HG02943 (cell line): ENCODE measurements at regions not wholly inside any gene's neighbourhood (a gene's known extent, or its start where the extent isn't known, plus 50 kb on each side); places are given as distances from the start of the nearest gene placed in this dataset.
"Not testable (repeated sequence)": the region's sequence is repeated elsewhere in the genome, so short reads cannot be mapped to it uniquely, and the experiment has no call there.

Experiments
- ATAC-seq: cut with Tn5 transposase; IDR thresholded peaks from one replicate; pipeline ENCODE4 v1.9.1; 2021; ENCODE audit warnings: mild to moderate bottlenecking, low read depth, moderate library complexity; ENCODE audit not compliant: unreplicated experiment

DNA sequence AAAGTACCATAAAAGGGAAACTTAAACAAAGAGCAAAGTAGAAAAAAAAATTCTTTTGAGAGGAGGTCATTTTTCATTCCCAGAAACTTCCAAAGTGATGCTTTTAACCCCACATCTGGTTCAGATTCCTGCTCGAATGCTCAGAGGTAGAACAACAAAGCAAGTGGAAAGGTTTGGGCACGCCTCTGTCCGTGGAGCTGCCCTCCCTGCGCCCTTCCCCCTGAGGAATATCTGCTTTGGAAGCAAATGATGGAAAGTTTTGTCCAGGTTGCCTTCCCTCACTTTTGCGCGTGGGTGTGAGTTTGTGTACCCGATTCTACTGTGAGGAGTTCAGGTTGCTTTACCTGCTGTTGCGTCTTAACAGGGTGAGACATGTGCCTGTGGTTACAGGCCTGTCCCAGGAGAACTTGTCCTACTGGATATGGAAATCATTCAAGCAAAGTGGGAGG, 110.2 kb downstream of the KLF5 start:
- no peak for ATAC-seq

DNA sequence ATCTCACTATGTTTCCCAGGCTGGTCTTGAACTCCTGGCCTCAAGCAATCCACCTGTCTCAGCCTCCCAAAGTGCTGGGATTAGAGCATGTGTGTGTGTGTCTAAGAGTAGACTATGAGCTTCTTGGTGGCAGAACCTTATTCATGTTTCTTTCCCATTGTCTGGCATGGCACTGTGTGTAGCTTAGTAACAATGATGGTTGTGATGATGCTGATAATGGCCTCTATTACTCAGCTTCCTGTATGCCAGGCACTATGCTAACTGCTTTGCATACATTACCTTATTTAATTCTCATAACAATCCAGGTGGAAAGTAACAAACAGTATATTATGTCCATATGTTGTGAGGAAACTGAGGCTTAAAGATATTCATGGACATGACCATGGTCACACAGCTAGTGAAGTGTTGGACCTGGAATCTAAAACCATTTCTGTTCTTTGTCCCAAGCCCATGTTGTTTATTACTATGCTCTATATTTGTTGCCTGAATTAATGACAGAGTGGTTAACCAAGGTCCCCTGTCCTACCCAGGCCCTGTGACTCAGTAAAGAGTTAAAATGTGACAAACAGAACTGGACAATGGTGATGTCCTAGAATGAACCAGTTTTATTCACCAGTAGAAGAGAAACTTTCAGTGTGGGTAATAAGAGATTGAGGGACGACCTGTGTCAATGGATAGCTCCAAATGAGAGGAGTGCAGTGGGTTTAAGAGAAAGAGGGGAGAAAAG, 109.6 kb downstream of the KLF5 start:
- no peak for ATAC-seq

DNA sequence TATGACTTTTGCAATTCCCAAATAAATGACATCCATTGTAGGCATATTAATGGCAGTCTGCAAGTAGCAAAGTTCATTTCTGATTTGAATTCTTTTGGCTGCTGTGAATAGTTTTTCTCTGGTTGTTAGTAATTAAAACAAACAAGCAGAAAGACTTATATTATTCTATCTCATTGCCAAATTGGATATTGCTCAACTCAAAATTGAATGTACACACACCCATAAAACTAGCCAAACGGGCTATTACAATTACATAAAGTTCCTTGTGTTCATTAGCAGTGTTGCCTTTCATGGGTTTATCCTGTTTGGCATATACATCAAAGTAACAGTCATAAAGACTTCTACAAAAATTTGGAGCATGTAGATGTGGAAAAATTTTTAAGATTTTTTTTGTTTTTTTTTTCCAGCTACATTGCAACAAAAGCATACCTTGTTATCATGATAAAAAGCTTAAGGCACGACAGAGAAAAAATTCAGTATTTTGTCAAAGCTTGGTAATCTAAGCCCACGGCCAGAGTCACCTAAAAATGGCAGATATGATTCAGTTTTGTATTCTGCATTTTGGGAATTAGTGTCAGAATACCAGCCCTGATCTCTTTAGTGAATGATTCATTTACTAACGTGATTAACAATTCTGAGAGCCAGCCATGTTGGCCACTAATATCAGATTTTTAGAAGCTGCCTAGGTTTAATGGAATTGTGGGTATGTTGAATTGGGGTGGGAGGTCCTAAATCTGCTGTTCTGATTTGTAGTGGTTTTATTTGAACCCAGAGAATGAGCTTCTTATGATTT, 108.4 kb downstream of the KLF5 start:
- no peak for ATAC-seq

DNA sequence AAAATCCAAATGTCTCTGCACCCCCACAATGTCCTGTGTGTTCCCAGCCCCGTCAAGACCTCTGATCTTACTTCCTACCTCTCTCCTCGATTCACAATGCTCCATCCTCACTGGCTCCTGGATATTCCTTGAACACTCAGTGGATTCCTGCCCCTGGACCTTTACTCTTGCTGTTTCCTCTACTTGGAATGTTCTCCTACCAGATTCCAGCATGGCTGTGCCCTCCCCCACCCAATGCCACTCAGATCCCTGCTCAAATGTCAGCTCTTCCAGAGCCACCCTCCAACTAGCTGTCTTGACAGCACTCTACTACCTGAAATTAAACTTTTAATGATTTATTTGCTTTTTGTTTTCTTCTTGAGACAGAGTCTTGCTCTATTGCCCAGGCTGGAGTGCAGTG, 107.4 kb downstream of the KLF5 start:
- ATAC-seq: no peak

DNA sequence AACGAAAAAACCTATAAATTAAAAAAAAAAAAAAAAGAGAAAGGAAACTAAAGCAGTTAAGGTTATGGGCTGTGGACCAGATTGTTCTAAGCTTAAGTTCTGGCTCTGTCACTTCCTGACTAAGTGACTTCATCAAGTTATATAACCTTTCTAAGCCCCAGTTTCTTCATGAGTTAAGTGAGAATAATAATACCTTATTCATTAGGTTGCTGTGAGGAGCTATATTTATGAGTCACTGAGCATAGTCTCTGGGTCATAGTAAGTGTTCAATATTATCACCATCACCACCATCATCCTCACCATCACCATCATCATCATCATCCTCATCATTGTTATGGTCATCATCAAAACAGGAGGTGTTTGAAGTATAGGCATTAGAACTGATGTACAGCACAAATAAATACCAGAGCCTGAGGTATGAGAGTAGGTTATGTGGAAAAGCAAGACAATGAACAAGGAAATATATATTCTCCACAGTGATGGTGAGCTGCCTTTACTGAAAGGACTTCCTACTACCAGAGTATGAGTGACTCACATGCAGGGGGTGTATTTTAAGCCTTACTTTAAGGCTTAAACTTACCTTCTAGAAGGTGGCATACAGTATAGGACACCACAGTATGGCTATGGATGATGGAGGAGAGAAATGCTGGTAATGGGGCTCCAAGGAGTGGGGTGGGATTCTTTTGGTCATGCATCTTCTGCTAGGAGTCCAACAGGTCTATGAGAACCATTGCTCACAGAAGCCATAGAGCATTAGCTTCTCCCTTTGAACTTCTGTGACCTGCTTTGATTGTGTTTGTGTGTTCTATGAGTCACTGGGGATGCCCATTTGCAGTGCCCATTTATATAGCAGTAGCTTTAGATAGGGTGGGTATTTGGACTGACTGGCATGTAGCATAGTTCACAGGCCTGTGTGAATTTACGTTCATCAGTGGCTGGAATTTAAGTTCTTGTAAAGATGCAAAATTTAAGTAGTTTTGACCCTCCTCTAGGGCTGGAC, 104.4 kb downstream of the KLF5 start:
- no peak for ATAC-seq

DNA sequence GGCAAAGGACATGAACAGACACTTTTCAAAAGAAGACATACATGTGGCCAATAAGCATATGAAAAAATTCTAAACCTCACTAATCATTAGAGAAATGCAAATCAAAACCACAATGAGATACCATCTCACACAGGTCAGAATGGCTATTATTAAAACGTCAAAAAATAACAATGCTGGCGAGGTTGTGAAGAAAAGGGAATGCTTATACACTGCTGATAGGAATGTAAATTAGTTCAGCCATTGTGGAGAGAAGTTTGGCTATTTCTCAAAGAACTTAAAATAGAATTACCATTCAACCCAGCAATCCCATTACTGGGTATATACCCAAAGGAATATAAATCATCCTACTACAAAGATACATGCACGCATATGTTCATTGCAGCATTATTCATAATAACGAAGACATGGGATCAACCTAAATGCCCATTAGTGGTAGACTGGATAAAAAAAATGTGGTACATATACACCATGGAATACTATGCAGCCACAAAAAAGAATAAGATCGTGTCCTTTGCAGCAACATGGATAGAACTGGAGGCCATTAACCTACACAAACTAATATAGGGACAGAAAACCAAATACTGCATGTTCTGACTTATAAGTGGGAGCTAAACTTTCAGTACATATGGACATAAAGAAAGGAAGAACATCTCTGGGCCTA, 101.7 kb downstream of the KLF5 start:
- not testable (repeated sequence) for ATAC-seq

DNA sequence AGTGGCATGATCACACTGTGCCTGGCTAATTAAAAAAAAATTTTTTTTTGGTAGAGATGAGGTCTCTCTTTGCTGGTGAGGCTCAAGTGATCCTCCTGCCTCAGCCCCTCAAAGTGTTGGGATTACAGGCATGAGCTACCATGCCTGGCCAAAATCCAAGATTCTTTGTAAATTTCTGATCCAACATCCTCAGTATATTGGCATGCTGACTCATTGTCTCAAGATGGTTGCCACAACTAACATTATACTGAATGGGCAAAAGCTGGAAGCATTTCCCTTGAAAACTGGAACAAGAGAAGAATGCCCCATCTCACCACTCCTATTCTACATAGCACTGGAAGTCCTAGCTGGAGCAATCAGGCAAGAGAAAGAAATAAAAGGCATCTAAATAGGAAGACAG, 100.0 kb downstream of the KLF5 start:
- ATAC-seq: no peak

DNA sequence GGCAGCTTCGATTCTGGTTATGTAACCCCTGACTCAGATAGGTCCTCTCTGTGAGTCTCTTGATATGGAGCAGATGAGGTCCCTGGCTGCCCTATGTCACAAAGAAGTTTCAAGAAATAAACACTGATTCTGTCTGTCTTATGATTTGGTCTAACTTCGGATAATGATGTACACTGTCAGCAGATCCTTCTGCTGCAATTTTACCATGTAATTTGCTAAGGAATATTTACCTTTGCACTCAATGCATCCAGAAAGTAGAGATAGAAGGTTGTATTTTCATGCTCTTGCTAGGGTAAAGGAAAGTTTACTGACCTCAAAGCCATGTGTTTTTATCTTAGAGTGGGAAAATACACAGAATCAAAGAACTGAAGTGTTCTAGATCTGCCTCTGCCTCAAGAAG, 98.2 kb downstream of the KLF5 start:
- no peak for ATAC-seq

DNA sequence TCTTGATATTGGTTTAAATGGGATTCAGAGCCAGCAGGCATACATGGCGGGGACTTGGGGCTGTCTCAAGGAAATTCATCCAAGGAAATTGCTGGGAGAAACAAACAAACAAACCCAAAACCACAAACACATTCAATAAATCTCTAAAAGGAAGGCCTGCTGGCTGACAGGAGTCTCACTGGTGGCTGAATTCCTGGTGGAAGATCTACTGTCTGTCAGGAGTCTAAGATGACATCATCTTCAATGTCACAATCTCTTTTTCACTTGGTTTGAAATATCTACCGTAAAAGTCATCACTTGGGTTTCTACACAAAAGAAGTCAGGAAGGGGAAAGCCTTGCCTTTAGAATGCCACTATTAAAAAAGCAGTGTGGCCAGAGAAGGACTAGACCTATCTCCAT, 87.9 kb downstream of the KLF5 start:
- ATAC-seq: no peak

DNA sequence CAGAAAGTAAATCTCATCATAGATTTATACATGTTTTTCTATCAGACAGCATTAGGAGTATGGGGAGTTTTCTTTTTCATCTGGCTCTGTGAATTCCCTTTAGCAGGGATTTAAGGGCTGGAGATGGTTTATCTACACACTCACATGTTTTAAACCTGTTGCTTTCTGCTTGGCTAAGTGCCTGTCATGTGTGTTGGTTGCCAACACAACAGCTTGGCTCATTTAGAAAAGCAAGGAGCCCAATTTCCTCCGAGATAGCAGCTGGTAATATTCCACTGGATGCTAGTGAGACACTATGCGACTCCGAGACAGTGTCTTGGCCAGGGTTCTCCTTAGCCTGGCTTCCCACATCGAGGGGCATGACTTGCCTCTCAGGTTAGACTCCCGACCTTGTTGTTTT, 83.3 kb downstream of the KLF5 start:
- ATAC-seq: no peak

DNA sequence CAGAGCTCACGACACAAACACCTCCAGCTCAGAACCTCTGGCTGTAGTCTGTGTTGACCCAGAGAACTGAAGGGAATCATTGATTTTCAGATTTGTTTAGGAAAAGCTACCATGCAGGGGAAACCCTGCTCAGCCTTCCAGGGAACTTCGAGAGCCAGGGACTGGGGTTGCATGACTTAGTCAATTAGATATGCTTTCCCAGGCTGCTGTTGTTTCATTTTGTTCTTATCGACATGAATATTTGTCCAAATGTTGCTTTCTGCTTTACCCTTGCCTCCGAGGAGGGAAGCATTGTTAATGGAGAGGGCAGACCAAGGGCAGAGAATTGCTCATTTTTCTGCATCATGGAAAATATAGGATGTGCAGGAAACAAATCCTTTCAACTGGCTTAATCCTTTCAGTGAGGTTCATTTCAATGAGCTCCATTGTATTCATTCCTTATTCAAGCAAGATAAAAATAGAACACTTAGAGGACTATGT, 82.5 kb downstream of the KLF5 start:
- ATAC-seq: no peak

DNA sequence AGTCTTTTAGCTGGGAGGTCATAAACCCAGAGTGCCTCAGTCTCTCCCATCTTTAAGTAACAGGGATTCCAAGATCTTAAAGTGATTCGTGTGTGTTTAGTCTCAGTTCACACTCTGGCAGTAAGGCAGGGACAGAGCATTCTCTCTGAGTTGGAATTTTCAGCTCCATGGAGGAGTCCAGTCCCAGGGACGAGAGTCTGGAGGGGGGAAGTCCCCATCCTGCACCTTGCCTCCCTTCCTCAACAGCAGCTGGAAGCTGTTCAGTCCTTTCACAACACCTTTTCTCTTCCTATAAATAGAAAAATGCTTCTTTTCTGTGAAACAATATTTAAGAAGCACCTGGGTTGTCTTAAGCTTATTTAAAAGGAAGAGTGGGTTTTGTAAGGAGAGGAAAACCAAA, 82.0 kb downstream of the KLF5 start:
- no peak for ATAC-seq

DNA sequence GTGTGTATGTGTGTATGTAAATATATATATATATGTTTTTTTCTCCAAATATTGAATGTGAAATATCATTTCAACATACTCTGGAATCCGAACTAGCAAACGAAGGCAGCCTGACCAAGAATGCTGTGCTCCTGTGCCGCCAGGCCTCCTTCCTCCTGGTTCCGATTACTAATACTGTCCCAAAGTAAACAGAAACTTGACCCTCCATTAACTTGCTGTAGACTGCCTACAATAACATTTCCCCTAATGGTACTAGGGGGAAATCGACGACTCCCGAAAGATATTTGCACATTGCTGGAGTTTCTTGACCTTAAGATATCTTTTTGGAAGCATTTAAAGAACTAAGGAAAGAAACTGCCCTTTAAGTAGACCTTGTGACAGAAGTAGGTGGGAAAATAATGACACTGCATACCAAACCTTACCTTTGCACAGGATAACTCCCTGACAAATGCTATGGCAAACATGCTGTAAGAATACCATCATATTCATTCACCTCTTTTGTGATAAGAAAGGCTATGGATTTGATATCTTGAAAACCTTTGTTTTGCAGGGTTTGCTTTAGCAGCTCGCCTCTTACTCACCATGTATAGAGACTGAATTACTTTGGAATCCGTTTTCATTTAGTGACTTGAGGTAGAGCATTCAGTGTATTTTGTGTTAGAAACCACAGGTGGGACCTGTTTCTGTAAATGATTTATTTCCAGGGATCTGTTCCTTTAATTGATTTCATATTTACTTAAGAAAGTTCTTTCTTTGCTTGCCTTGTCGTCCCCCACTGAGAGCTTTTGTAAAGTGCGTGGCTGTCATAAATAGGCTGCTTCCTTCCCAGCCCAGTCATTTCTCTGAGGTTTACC, 80.1 kb downstream of the KLF5 start:
- ATAC-seq: no peak

DNA sequence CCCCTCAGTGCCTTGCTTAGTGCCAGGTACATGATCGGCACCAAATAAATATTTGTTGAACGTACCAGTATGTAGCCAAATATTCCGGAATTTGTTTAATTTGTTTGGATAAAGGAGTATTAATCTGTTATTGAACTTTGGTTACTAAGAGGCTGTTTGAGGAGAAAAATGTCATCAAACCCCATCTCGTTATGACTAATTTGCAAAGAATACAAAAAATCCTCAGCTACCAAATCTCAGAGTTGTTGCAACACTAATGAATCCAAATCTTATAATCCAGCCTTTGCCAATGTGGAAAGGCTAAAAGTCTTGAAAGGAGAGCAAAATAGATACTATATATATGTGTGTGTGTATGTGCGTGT, 79.5 kb downstream of the KLF5 start:
- no peak for ATAC-seq

DNA sequence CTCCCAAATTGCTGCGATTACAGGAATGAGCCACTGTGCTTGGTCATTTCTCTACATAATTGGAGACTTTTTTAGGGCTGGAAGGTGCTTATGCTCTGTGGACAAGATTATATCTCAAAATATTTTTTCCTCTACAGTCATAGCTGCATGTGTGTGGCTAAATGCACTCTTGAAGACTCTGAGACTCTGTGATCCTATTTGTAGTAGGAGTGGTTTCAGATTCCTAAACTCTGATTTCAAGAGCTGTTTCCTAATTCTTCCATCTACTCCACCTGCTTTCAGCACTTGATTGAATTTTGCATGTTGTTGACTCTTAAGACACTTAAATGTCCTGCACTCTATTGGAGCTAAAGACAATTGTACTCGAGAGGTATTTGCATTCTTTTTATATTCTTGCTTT, 78.0 kb downstream of the KLF5 start:
- no peak for ATAC-seq

DNA sequence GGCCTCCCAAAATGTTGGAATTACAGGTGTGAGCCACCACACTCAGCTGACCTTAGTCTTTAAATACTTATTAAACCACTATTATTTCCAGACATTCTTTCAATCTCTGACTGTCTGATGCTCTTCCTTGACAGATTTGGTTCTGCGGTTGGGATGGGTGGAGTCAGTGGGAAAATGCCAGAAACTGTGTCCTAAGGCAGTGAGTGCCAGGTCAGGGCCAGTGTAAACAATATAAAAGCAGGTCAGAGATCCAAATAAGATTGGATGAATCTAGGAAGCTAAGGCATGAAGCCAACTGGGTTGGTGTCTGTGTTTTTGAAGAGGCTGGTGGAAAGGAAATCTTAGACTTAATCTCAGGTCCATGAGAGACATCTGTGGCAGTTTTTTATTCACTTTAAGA, 74.7 kb downstream of the KLF5 start:
- ATAC-seq: no peak

DNA sequence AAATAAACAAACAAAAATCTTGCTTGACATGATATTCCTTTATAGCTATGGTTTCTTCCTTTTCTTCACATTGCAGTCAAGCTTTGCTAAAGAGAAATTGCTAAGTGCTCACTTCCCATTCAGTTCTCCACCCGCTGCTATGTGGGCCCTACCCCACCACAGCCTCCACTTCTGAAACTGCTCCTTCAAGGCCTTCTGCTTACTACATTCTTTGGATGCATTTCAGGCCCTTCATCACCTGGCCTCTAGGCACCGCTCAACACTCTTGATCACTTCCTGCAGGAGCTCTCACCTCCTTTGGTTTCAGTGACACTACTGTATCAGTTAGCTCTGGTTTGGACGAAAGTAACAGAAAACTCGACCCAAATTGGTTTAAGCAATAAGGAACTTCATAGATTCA, 72.4 kb downstream of the KLF5 start:
- no peak for ATAC-seq

DNA sequence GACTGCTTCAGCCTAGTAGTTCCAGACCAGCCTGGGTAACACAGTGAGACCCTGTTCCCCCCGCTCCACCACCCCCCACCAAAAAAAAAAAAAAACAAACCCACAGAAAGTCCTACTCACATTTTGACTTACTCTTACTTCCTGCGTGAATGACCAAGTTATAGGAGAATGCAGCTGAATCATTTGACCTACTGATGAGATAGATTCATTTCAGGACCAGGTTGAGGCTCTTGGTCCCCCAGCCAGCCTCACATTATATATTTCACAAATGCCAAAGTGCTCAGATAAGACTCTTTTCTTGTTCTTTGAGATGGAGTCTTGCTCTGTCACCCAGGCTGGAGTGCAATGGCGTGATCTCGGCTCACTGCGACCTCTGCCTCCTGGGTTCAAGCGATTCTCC, 70.2 kb downstream of the KLF5 start:
- no peak for ATAC-seq
